SK-N-SH (cell line): ENCODE measurements at regions not wholly inside any gene's neighbourhood (a gene's known extent, or its start where the extent isn't known, plus 50 kb on each side); places are given as distances from the start of the nearest gene placed in this dataset.

Source experiments
- CTCF ChIA-PET: fragments of 300-600, 350-600 bp; formaldehyde crosslinking; extraction: SDS; loops from one replicate; lab custom pipeline; 2021; lab: Yijun Ruan, JAX
- POLR2A ChIA-PET: fragments of 350-600 bp; sonication (Branson Sonifier 250); formaldehyde crosslinking; extraction: SDS; loops from one replicate; lab custom pipeline; 2020; ENCODE audit warnings: antibody characterized with exemption, inconsistent platforms; lab: Yijun Ruan, JAX
- DNase-seq: peaks from one replicate; pipeline ENCODE4 v3.0.0; 2012
- H2AFZ ChIP-seq: fragments of 200-600 bp; sonication (generic); 2 replicates; pipeline ENCODE4 v1.8.1; 2016; ENCODE audit warnings: antibody characterized with exemption, mild to moderate bottlenecking, low read depth
- H3F3A ChIP-seq: fragments of 200-600 bp; sonication (generic); replicated peaks from 2 replicates; pipeline ENCODE3; 2016; ENCODE audit warnings: antibody characterized with exemption, mild to moderate bottlenecking; ENCODE audit not compliant: insufficient read depth
- H3K27ac ChIP-seq, 2 experiments: fragments of 200-500 bp in 1 of 2; fragments of 200-600 bp in 1 of 2; sonication (Bioruptor generic) in 1 of 2; sonication (generic), shearing (Covaris generic) in 1 of 2; 2 replicates each; pipeline versions ENCODE4 v1.5.1 to v1.6.1; 2014 to 2016; ENCODE audit warnings: low read depth in 2 of 2, inconsistent platforms in 1 of 2, low read length in 1 of 2, mild to moderate bottlenecking in 1 of 2, mixed read lengths in 1 of 2
- H3K27me3 ChIP-seq: fragments of 200-600 bp; sonication (generic), shearing (Covaris generic); 2 replicates; pipeline ENCODE4 v1.6.1; 2016; ENCODE audit warnings: mixed run types; ENCODE audit not compliant: insufficient read depth
- H3K36me3 ChIP-seq, 2 experiments: fragments of 200-500 bp in 1 of 2; fragments of 200-600 bp in 1 of 2; sonication (Bioruptor generic) in 1 of 2; sonication (generic) in 1 of 2; replicated peaks in 1 of 2; 2 replicates each; pipeline versions ENCODE3 to v1.5.1; 2014 to 2016; ENCODE audit warnings: low read length in 1 of 2, mild to moderate bottlenecking in 1 of 2; ENCODE audit not compliant: insufficient read depth in 2 of 2, control insufficient read depth in 1 of 2
- H3K4me1 ChIP-seq, 2 experiments: fragments of 200-500 bp in 1 of 2; fragments of 200-600 bp in 1 of 2; sonication (Bioruptor generic) in 1 of 2; sonication (generic), shearing (Covaris generic) in 1 of 2; 2 replicates each; pipeline versions ENCODE4 v1.5.1 to v1.6.1; 2014 to 2016; ENCODE audit warnings: low read depth in 1 of 2, low read length in 1 of 2, mixed run types in 1 of 2; ENCODE audit not compliant: insufficient read depth in 2 of 2, control insufficient read depth in 1 of 2
- H3K4me2 ChIP-seq: fragments of 200-600 bp; sonication (generic), shearing (Covaris generic); 2 replicates; pipeline ENCODE4 v1.6.1; 2017; ENCODE audit warnings: mixed run types
- H3K4me3 ChIP-seq, 2 experiments: fragments of 200-500 bp in 1 of 2; fragments of 200-600 bp in 1 of 2; sonication (Bioruptor generic) in 1 of 2; sonication (generic), shearing (Covaris generic) in 1 of 2; 2 replicates each; pipeline versions ENCODE4 v1.5.1 to v1.8.1; 2014 to 2016; ENCODE audit warnings: low read depth in 2 of 2, inconsistent platforms in 1 of 2, low read length in 1 of 2, mild to moderate bottlenecking in 1 of 2, mixed read lengths in 1 of 2, moderate library complexity in 1 of 2
- H3K79me2 ChIP-seq: fragments of 200-600 bp; sonication (generic); 2 replicates; pipeline ENCODE4 v1.8.1; 2017; ENCODE audit warnings: mild to moderate bottlenecking; ENCODE audit not compliant: insufficient read depth
- H3K9ac ChIP-seq: fragments of 200-600 bp; sonication (generic); 2 replicates; pipeline ENCODE4 v1.6.1; 2017; ENCODE audit warnings: mixed run types
- H3K9me2 ChIP-seq: fragments of 200-600 bp; sonication (generic); 2 replicates; pipeline ENCODE4 v1.6.1; 2017; ENCODE audit warnings: mixed run types
- H3K9me3 ChIP-seq: fragments of 200-600 bp; sonication (generic); 2 replicates; pipeline ENCODE4 v1.6.1; 2017; ENCODE audit warnings: mixed run types, mild to moderate bottlenecking, moderate library complexity
- H4K20me1 ChIP-seq: fragments of 200-600 bp; sonication (generic); 2 replicates; pipeline ENCODE4 v1.6.1; 2017; ENCODE audit warnings: mild to moderate bottlenecking, mixed run types; ENCODE audit not compliant: insufficient read depth
- CHD2 ChIP-seq: fragments of 150-350 bp; IDR thresholded peaks from 2 replicates; pipeline ENCODE4 v1.6.1; 2018; ENCODE audit warnings: low read length; ENCODE audit not compliant: partially characterized antibody
- ELF1 ChIP-seq: IDR thresholded peaks from 2 replicates; pipeline ENCODE4 v1.4.0; 2012
- EP300 ChIP-seq, 2 experiments: IDR thresholded peaks; 2 replicates each; pipeline versions ENCODE4 v1.4.0 to v1.6.1; 2012; ENCODE audit warnings: borderline replicate concordance in 1 of 2, low read depth in 1 of 2, low read length in 1 of 2
- EZH2phosphoT487 ChIP-seq: fragments of 200-600 bp; sonication (generic); IDR thresholded peaks from 2 replicates; pipeline ENCODE4 v1.6.1; 2017; ENCODE audit warnings: low read depth, mixed run types, mild to moderate bottlenecking, antibody characterized with exemption, moderate library complexity, borderline replicate concordance
- FOSL2 ChIP-seq: IDR thresholded peaks from 2 replicates; pipeline ENCODE4 v1.4.0; 2012; ENCODE audit warnings: low read depth, mild to moderate bottlenecking, moderate library complexity, borderline replicate concordance
- GABPA ChIP-seq: IDR thresholded peaks from 2 replicates; pipeline ENCODE4 v1.4.0; 2012; ENCODE audit warnings: low read depth, mild to moderate bottlenecking
- RAD21 ChIP-seq: IDR thresholded peaks from 2 replicates; pipeline ENCODE4 v1.6.1; 2012; ENCODE audit warnings: mild to moderate bottlenecking, low read length
- RFX5 ChIP-seq: IDR thresholded peaks from 2 replicates; pipeline ENCODE4 v1.6.1; 2012; ENCODE audit warnings: mild to moderate bottlenecking, improper control_type of control experiment, low read length
- SIN3A ChIP-seq: IDR thresholded peaks from 2 replicates; pipeline ENCODE4 v1.6.1; 2012; ENCODE audit warnings: low read depth, mild to moderate bottlenecking, low read length, moderate library complexity, borderline replicate concordance
- TCF12 ChIP-seq: IDR thresholded peaks from 2 replicates; pipeline ENCODE4 v1.4.0; 2012
- TEAD4 ChIP-seq: IDR thresholded peaks from 2 replicates; pipeline ENCODE4 v1.4.0; 2012; ENCODE audit warnings: mild to moderate bottlenecking, borderline replicate concordance; ENCODE audit not compliant: insufficient read depth
- WGBS: methylation state at CpG from one replicate; pipeline ENCODE4 v1.1.6; 2017; ENCODE audit warnings: low lambda C conversion rate; 5-methylcytosine and 5-hydroxymethylcytosine counted together
- TF ChIP-seq, protein P1 (sequence below): IDR thresholded peaks from 2 replicates; pipeline ENCODE4 v1.6.1; 2012; ENCODE audit warnings: mild to moderate bottlenecking, low read depth, low read length, moderate library complexity
- TF ChIP-seq, protein P2 (sequence below): fragments of 200-600 bp; sonication (generic); IDR thresholded peaks from 2 replicates; pipeline ENCODE4 v1.6.1; 2017; ENCODE audit warnings: antibody characterized with exemption, mild to moderate bottlenecking, moderate library complexity
- TF ChIP-seq, protein P3 (sequence below): IDR thresholded peaks from 2 replicates; pipeline ENCODE4; 2012
- TF ChIP-seq, protein P4 (sequence below): IDR thresholded peaks from 2 replicates; pipeline ENCODE4 v1.4.0; 2012; ENCODE audit warnings: low read depth, borderline replicate concordance
- TF ChIP-seq, protein P5 (sequence below): fragments of 150-350 bp; IDR thresholded peaks from 2 replicates; pipeline ENCODE4 v1.6.1; 2017; ENCODE audit warnings: antibody characterized with exemption, low read length, low read depth, borderline replicate concordance
- TF ChIP-seq, protein P6 (sequence below): fragments of 150-350 bp; IDR thresholded peaks from 2 replicates; pipeline ENCODE4 v1.6.1; 2016; ENCODE audit warnings: mild to moderate bottlenecking, low read depth, low read length
- TF ChIP-seq, protein P7 (sequence below): IDR thresholded peaks from 2 replicates; pipeline ENCODE4 v1.4.0; 2012; ENCODE audit warnings: low read depth, borderline replicate concordance

DNA sequence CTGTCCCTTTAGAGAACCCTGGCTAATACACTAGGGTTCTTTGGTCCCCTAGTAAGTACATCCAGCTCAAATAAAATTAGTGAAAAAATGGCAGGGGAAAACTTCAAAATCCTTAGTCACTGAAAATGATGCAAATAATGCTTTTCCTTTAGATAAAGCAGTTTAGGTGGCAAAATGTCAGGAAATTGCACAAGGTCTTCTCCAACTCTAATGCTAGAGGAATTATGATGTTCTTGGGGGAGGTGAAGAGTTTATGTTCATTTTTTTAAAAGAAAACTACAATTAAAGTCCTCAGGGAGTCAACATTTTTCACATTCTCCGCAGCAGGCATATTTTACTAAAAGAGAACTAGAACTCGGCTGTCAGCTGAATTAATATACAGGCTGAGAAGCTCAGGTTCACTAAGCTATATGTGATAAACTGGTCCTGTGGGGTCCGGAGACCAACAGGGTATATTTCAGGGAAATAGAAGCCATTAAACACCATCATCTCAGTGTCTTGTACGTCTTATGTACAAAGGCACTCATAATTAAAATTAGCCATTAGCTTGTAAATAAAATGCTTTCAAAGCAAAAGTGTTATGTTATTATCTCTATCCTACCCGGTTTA is 1164.7 kb upstream of the AUTS2 start:
- peaks cover 0 to 3% of the 10 kb centered on the region in 2 experiments; a peak in 1 of 4 replicates for H3K4me1 ChIP-seq
- no peak overlapping the region for H3K4me3 ChIP-seq
- no peaks in the 10 kb centered on the region for H3K36me3 ChIP-seq
- H3K9ac ChIP-seq: no peak overlapping the region
- ChIA-PET CTCF (interaction anchor here (0.5 to 1.2 kb wide), 3 partner anchors 26 to 1055 kb away, joined by 3 to 4 read pairs (median 3); no protein-coding TSS in a partner anchor), POLR2A (interaction anchor here (0.6 kb wide), 1 partner anchor 17 kb away, joined by 4 read pairs; no protein-coding TSS in a partner anchor)
- no peak overlapping the region for H2AFZ ChIP-seq
- no peaks in the 10 kb centered on the region for H3K79me2 ChIP-seq
- TF ChIP-seq, protein P1, sequence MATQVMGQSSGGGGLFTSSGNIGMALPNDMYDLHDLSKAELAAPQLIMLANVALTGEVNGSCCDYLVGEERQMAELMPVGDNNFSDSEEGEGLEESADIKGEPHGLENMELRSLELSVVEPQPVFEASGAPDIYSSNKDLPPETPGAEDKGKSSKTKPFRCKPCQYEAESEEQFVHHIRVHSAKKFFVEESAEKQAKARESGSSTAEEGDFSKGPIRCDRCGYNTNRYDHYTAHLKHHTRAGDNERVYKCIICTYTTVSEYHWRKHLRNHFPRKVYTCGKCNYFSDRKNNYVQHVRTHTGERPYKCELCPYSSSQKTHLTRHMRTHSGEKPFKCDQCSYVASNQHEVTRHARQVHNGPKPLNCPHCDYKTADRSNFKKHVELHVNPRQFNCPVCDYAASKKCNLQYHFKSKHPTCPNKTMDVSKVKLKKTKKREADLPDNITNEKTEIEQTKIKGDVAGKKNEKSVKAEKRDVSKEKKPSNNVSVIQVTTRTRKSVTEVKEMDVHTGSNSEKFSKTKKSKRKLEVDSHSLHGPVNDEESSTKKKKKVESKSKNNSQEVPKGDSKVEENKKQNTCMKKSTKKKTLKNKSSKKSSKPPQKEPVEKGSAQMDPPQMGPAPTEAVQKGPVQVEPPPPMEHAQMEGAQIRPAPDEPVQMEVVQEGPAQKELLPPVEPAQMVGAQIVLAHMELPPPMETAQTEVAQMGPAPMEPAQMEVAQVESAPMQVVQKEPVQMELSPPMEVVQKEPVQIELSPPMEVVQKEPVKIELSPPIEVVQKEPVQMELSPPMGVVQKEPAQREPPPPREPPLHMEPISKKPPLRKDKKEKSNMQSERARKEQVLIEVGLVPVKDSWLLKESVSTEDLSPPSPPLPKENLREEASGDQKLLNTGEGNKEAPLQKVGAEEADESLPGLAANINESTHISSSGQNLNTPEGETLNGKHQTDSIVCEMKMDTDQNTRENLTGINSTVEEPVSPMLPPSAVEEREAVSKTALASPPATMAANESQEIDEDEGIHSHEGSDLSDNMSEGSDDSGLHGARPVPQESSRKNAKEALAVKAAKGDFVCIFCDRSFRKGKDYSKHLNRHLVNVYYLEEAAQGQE: no peak
- TF ChIP-seq EP300 (IDR thresholded peaks at IDR 0.05; ENCODE audit: borderline replicate concordance in 1 of 2, low read depth in 1 of 2, low read length in 1 of 2) (no peak), CHD2 (no peak), GABPA (no peak), TCF12 (no peak), FOSL2 (no peak), ELF1 (no peak), EZH2phosphoT487 (no peak), TEAD4 (no peak), RAD21 (no peak), SIN3A (no peak), RFX5 (no peak)
- TF ChIP-seq, protein P2, sequence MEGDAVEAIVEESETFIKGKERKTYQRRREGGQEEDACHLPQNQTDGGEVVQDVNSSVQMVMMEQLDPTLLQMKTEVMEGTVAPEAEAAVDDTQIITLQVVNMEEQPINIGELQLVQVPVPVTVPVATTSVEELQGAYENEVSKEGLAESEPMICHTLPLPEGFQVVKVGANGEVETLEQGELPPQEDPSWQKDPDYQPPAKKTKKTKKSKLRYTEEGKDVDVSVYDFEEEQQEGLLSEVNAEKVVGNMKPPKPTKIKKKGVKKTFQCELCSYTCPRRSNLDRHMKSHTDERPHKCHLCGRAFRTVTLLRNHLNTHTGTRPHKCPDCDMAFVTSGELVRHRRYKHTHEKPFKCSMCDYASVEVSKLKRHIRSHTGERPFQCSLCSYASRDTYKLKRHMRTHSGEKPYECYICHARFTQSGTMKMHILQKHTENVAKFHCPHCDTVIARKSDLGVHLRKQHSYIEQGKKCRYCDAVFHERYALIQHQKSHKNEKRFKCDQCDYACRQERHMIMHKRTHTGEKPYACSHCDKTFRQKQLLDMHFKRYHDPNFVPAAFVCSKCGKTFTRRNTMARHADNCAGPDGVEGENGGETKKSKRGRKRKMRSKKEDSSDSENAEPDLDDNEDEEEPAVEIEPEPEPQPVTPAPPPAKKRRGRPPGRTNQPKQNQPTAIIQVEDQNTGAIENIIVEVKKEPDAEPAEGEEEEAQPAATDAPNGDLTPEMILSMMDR: no peak
- TF ChIP-seq, protein P3, sequence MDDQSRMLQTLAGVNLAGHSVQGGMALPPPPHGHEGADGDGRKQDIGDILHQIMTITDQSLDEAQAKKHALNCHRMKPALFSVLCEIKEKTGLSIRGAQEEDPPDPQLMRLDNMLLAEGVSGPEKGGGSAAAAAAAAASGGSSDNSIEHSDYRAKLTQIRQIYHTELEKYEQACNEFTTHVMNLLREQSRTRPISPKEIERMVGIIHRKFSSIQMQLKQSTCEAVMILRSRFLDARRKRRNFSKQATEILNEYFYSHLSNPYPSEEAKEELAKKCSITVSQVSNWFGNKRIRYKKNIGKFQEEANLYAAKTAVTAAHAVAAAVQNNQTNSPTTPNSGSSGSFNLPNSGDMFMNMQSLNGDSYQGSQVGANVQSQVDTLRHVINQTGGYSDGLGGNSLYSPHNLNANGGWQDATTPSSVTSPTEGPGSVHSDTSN: no peak
- TF ChIP-seq, protein P4, sequence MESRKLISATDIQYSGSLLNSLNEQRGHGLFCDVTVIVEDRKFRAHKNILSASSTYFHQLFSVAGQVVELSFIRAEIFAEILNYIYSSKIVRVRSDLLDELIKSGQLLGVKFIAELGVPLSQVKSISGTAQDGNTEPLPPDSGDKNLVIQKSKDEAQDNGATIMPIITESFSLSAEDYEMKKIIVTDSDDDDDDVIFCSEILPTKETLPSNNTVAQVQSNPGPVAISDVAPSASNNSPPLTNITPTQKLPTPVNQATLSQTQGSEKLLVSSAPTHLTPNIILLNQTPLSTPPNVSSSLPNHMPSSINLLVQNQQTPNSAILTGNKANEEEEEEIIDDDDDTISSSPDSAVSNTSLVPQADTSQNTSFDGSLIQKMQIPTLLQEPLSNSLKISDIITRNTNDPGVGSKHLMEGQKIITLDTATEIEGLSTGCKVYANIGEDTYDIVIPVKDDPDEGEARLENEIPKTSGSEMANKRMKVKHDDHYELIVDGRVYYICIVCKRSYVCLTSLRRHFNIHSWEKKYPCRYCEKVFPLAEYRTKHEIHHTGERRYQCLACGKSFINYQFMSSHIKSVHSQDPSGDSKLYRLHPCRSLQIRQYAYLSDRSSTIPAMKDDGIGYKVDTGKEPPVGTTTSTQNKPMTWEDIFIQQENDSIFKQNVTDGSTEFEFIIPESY: no peak
- TF ChIP-seq, protein P5, sequence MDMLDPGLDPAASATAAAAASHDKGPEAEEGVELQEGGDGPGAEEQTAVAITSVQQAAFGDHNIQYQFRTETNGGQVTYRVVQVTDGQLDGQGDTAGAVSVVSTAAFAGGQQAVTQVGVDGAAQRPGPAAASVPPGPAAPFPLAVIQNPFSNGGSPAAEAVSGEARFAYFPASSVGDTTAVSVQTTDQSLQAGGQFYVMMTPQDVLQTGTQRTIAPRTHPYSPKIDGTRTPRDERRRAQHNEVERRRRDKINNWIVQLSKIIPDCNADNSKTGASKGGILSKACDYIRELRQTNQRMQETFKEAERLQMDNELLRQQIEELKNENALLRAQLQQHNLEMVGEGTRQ: no peak
- TF ChIP-seq, protein P6, sequence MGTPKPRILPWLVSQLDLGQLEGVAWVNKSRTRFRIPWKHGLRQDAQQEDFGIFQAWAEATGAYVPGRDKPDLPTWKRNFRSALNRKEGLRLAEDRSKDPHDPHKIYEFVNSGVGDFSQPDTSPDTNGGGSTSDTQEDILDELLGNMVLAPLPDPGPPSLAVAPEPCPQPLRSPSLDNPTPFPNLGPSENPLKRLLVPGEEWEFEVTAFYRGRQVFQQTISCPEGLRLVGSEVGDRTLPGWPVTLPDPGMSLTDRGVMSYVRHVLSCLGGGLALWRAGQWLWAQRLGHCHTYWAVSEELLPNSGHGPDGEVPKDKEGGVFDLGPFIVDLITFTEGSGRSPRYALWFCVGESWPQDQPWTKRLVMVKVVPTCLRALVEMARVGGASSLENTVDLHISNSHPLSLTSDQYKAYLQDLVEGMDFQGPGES: no peak
- TF ChIP-seq, protein P7, sequence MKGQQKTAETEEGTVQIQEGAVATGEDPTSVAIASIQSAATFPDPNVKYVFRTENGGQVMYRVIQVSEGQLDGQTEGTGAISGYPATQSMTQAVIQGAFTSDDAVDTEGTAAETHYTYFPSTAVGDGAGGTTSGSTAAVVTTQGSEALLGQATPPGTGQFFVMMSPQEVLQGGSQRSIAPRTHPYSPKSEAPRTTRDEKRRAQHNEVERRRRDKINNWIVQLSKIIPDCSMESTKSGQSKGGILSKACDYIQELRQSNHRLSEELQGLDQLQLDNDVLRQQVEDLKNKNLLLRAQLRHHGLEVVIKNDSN: no peak
- no peaks in the 10 kb centered on the region for H4K20me1 ChIP-seq
- DNase-seq: no peak
- no peaks in the 10 kb centered on the region for H3K27me3 ChIP-seq
- H3K9me3 ChIP-seq: no peaks in the 10 kb centered on the region
- H3F3A ChIP-seq: no peaks in the 10 kb centered on the region
- H3K27ac ChIP-seq: no peak overlapping the region
- 34% methylated on average over 5 of the region's 5 CpGs for WGBS
- no peaks in the 10 kb centered on the region for H3K9me2 ChIP-seq
- no peak overlapping the region for H3K4me2 ChIP-seq
